GM19025 (cell line): ENCODE measurements at regions not wholly inside any gene's neighbourhood (a gene's known extent, or its start where the extent isn't known, plus 50 kb on each side); places are given as distances from the start of the nearest gene placed in this dataset.

Experiments
- ATAC-seq: cut with Tn5 transposase; IDR thresholded peaks from one replicate; pipeline ENCODE4 v1.9.1; 2021; ENCODE audit warnings: mild to moderate bottlenecking, low read depth, moderate library complexity; ENCODE audit not compliant: unreplicated experiment

DNA sequence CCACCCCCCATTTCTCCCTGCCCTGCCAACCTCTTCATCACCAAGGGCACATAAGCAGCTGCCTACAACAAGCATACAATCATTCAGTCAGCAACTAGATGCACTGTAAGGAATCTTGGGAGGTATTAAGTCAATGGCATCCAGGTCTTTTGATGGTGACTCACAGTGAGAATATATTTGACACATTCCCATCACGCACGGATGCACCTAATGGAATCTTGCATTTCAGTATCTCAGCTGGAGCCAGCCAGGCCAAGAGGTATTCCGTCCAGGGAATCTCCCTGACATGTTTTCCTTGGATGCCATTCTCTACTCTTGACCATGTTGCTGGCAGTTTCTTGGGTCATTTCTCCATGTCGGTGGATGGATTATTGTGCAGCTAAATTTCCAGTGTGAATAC, 73.9 kb upstream of the CAPRIN2 start:
- no peak for ATAC-seq

DNA sequence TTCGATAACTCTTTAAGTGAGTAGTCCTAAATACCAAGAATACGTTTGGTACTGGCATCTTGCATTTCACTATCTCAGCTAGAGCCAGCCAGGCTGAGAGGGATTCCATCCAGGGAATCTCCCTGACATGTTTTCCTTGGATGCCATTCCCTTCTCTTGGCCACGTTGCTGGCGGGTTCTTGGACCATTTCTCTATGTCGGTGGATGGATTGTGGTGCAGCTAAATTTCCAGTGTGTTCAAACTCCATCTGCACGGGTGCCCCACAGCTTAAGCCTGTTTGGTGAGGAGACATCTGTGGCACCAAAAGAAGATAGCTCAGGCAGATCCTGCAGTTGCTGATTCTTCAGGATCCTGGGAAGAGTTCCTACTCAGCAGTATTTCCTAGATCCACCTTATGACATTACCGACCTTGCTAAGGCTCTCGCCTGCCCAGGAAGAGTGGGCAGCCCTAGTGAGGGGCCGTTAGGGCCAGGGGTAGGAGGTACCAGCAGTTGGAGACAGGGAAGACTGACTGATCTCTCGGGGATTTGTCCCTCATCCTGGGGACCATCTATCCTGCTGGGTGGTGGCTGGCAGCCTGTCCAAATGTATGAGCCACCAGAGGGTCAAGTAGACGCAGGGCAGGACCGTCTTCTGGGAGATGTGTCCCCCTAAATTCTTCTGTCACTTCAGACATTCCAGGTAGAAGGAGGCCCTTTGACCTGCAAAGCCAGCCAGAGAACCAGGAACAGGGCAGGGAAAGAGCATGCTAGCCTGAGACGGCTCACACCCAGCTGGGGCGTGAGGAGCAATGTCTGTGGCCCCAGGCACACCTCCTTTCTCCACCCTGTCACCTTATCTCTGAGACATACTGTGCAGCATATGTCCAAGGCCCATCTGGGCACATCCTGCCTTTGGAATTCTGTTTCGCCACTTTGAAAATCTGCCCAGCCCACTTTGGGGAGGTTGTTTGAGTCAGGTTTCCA, 72.6 kb upstream of the CAPRIN2 start:
- no peak for ATAC-seq

DNA sequence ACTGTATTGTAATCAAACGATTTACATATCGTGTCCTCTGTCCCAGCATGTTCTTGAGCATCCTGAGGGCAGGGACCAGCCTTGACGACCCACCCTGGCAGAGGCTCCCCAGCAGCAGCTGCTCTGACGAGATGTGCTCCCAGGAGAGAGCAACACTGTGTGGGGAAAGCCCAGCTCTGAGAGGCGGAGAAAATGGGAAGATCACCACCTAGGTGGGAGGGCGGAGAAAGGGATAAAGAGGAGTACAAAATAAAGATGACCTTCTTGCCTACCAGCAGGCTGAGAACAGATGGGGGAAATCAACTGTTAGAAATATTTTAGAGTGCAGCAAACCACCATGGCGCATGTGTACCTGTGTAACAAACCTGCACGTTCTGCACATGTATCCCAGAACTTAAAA, 71.5 kb upstream of the CAPRIN2 start:
- no peak for ATAC-seq

DNA sequence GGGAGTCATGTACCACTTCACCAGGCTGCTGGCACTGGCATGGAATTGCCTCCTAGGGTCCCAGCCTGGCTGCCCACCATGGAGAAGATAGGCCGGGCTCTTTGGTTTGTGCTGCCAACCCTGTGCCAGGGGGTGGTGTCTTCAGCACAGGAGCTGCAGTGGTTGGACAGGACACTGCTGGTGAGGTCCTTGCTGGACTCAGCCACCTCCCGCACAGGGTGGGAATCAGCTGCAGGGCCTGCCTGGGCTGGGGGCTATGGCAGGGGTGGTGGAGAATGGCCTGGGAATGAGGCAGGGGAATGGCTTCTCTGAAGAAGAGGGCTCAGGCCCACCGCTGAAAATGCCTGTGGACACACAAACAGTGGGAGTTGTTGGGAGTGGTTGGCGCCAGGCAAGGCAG, 70.6 kb upstream of the CAPRIN2 start:
- no peak for ATAC-seq

DNA sequence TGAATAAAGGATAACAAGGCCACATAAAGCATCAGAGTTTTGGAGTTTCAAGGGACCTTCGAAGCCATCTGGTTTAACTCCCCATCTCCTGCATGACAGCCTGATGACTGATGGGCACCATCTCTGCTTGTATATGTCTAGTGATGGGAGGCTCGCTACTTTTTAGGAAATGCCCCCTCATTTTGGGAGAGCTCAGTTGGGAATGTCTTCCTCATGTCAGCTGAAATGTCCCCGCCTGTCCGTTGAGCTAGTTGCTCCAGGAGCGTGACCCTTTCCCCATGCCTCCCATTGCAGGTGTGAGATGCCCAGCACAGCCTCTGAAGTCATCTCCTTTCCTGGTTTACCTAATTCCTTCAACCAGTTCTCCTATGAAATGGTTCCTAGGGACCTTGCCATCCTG, 69.6 kb upstream of the CAPRIN2 start:
- no peak for ATAC-seq

DNA sequence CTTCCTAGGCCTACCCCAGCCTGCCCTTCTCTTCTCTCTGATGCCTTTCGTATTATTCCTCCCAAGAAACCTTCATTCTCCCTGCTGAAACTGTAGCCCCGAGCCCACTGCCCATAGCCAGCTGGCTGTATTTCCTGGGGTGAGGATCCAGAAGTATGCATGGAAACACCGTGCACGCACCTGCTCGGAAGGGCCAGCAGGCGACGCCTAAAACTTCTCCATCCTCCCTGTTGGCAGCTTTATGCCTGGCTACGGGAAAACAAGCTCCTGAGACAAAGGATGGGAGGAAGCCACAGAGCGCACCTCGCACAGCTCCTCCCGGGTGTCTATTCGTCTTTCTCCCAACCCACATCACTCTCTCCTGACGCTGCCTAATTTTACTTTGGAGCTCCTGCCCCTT, 69.0 kb upstream of the CAPRIN2 start:
- no peak for ATAC-seq

DNA sequence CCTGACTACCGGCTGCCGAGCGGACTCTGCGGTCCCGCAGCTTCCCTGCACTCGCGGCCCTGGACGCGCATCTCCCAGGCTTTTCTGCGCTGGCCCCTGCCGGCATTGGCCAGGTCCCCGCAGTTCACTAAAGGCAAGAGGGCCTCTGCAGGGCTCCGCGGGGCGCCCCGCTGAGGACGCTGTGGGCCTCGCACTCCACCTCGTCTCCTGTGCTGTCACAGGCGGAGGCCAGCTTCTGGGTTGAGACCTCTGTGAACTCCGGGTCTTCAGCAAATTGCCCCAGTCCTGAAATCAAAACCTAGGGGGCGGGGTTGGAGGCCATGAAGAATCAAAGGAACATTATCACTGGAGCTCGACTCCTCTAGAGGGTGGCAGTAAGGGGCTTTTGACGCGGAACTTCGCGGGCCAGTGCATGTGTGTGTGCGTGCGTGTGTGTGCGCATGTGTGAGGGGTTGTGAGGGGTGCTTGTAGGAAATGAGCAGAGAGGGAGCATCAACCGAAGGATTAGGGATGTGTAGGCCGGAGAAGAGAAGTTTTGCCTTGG, 68.5 kb upstream of the CAPRIN2 start:
- ATAC-seq, result peak; percentile 29

DNA sequence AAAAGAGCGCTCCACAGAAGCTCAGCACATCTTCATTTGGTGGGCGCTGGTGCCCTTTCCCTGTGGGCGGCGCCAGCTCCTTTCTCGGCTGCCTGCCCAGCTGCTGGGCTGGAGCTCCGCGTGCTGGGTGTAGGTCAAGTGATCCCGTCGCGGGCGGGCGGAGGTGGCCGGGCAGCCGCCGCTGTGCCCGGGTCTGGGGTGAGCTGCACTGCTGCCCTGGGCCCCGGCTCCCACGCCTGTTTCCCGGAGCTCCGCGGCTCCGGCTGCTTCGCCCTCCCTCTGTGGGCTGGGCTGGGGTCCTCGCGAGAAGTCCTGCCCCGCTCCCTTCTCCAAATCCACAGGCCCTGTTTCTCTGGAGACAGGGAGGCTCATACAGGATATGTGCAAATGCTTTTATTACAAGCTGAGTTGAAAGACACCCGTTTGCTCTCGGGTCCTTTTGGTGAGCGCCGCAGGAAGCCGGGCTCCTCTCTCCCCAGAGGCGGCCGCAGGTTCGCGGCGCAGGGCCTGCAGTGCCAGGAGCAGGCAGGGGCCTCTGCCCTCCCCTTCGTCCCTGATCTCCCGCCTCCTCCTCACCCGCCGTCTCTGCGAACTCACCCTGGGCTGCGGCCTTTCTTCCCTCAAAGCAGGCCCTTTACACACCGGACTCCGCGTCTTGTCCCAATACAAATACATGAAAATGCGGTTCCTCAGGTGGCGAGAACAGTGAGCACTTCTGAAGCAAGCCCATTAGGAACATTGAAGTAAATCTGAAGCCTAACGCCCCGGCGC, 67.8 kb upstream of the CAPRIN2 start:
- ATAC-seq, result peak; percentile 68

DNA sequence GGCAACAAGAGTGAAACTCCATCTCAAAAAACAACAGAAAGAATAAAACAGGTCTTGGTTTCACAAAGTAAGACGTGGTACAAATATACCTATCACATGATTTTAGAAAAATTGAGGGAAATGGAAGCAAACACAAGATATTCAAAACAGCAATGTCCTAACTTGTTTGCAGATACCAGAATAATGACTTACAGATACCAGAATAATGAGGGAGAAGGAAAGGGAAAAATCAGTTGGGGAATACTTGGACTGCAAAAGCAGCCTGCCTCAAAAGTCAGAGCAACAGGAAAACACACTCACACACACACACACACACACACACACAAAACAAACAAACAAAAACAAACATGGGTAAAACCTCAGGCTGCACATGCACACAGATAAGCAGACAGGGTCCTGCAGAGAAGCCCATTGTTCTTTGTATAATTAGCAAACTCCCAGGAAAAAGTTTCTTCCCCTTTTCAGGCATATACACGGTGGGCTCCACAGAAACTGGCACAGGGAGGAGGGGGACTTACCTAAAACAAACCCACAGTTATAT, 65.7 kb upstream of the CAPRIN2 start:
- no peak for ATAC-seq

DNA sequence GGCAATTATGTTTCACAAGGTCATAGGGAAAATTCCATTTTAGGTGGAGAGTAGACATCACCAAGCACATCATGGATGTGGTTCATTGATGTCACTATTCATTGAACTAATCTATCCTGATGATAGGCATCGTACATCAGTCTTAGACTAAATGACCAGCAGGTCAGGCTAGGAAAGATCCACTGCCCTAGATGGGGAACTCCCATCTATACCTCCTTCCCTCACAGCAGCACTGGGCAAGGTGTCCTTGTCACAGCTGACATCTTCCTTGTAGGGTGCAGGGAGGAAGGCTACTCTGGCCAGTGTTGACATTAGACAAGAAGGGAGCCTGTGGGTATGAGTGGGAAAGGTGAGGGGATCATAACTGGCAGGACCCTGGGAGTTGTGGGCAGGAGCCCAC, 63.8 kb upstream of the CAPRIN2 start:
- ATAC-seq, result no peak

DNA sequence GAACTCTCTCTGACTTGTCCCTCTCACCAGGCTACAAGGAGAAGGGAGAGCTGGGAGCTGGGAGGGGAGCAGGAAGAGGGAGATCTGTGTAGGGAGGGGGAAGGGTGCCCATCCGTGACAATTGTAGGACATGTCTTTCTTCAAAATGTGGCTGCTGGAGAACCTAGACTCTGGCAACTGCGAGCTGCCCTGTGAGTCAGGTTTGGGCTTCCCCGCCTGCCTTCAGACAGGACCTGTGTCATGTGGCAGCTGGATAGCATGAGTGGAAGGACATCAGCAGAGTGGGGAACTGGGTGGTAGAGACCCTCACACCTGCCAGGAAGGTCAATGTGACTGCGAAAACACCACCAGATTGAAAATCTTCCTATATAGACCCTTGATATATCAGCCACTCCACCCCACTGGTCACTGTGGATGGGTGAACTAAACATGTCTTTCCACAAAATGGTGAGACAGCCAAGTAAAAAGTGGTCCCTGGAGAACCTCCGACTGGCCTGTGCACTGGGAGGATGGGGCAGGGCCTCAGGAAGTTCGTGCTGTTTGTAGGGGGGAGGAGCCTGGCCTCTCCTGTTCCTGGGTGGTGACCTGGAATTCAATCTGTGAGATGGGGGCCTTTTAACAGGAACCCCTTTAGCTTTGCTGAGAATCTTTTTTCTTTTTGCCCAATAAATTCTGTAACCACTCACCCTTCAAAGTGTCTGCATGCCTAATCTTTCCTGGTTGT, 62.2 kb upstream of the CAPRIN2 start:
- no peak for ATAC-seq

DNA sequence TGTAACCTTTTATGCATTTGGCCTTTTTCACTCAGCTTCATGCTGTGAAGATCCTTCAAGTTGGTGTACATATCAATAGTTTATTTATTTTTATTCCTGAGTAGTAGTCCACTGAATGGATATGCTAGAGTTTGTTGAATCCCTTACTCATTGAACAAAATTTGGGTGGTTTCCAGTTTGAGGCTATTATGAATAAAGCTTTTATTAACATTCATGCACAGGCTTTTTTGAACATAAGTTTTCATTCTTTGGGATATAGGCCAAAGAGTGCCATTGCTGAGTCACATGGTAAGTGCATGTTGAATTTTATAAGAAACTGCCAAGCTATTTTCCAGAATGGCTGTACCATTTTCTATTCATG, 59.5 kb upstream of the CAPRIN2 start:
- no peak for ATAC-seq

DNA sequence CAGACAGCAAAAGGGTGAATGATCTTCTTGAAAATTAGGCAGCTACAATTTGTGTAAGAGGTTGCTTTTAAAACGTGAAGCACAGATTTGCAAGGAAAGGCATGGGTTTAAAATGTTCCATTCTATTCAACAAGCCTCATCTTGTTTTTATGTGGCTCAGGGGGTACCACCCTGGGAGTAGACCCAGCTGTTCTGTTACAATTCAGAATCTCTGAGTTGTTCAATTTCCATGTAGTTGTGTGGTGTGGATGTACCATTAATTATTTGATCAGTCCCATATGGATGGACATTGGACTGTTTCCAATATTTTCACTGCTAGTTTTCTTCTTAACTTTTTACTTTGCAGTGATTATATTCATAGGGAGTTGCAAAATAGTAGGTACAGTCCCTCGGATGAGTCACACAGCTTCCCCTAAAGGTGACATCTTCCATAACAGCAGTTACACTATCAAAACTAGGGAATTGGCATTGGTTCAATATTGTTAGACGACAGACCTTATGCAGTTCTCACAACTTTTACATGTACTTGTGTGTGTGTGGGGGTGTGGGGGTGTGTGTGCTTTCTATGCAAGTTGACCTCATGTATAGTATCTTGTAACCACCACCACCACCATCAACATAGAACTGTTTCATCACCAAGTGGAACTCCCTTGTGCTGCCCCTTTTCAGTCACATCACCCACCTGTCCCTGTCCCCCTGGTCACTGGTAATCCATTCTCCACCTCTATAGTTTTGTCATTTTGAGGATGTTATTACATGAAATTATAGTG, 59.0 kb upstream of the CAPRIN2 start:
- no peak for ATAC-seq

DNA sequence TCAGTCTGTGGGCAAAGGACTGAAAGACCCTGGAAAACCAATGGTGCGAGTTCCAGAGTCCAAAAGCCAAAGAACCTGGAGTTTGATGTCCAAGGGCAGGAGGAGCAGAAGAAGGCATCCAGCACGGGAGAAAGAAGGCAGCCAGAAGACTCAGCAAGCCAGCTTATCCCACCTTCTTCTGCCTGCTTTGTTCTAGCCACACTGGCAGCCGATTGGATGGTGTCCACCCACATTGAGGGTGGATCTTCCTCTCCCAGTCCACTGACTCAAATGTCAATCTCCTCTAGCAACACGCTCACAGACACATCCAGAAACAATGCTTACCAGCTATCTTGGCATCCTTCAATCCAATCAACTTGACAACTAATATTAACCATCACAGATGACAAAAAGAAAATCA, 57.2 kb upstream of the CAPRIN2 start:
- ATAC-seq, result no peak

DNA sequence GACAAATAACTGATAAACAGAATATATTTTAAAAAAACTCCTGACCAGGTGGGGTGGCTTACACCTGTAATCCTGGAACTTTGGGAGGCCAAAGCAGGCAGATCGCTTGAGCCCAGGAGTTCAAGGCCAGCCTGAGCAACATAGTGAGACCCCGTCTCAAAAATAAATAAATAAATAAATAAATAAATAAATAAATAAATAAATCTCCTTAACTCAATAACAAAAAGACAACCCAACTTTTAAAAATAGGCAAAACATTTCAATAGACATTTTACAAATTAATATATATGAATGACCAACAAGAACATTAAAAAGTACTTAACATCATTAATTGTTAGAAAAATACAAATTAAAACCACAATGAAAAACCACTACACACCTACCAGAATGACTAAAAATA, 56.2 kb upstream of the CAPRIN2 start:
- no peak for ATAC-seq

DNA sequence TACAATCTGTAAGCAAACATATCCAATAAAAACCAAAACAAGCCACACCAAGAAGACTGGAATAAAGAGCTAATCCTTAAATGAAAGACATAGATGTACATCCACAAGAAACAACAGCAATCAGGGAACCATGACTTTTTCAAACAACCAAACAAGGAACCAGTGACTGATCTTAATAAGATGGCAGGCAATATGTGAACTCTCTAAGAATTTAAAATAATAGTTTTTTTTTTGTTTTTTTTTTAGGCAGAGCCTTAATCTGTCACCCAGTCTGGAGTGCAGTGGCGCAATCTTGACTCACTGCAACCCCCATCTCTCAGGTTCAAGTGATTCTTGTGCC, 52.9 kb upstream of the CAPRIN2 start:
- no peak for ATAC-seq

DNA sequence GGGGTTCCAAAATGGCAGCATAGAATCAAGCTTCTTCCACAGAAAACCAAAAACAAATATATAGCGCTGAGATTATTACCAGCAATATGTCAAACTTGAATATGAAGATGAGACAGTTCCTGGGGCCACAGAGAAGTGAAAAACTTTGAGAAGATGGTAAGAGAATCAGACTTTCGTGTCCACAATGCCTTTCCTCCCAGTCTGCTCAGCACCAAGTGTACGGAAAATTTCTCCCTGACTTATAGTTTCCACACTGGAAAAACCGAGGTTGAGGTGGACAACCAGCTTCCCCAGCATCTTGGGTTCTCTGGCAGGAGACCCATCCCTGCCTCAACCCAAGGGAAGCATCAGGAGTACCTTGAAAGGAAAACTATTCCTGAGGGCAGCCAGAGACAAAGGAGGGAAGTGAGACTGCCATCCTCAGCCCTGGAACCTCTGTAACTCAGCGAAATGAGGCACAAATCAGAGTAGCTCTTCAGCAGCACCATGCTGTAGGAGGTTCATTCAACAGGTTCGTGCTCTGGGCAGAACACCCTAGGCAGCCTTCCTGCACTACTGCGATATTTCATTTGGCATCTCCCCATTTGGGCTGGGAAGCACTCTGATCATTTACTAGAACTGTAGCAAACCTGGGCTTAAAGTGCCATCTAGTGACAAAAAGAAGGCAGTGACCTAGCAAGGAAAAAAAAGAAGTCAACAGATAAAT, 52.4 kb upstream of the CAPRIN2 start:
- no peak for ATAC-seq

DNA sequence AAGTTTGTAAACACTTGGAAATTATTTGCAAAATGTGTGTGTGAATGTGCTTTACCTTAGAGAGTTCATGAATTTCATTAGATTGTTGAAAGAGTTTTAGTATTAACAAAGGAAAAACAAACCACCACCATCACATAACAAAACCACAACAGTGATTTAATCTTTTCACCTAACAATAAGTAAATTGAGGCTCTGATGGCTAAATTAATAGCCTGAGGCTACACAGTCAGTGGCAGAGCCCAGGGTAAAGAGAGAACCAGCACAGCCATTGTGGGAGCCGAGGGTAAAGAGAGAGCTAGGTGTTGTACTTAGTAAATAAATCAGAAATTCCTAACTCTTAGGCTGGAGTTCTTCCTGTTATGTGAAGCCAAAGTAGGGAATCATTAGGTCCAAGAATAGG, 51.2 kb upstream of the CAPRIN2 start:
- no peak for ATAC-seq
